NCI-H2107 treated with DMSO at 0.1 percent for 48 hours (cell line): ENCODE measurements at regions not wholly inside any gene's neighbourhood (a gene's known extent, or its start where the extent isn't known, plus 50 kb on each side); places are given as distances from the start of the nearest gene placed in this dataset.
"Not testable (repeated sequence)": the region's sequence is repeated elsewhere in the genome, so short reads cannot be mapped to it uniquely, and the experiment has no call there.

Experiments
- DNase-seq: peaks from one replicate; lab custom pipeline; 2025; ENCODE audit not compliant: unreplicated experiment; lab: John Stamatoyannopoulos, UW

GRCh38 chr10:120047926-120048325 lies 155.4 kb downstream of the SEC23IP start:
- no peak for DNase-seq

DNA sequence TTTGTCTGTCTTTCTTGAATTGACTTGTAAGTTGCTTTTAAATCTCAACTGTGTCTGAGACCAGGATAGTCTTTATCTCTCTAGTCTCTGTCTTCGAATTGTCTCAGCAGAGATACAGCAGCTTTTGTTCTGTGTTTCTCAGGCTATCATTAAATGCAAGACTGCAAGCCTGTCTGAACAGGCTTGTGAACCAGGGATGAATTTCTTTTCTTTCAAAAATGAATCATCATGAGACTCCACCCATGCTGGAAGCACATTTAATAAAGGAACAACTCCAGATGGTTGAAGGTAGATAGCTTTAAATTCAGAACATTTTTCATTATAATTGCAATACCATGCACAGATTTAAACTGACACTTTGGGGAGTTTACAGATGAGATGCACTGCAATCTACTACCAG lies 155.9 kb downstream of the SEC23IP start:
- no peak for DNase-seq

DNA sequence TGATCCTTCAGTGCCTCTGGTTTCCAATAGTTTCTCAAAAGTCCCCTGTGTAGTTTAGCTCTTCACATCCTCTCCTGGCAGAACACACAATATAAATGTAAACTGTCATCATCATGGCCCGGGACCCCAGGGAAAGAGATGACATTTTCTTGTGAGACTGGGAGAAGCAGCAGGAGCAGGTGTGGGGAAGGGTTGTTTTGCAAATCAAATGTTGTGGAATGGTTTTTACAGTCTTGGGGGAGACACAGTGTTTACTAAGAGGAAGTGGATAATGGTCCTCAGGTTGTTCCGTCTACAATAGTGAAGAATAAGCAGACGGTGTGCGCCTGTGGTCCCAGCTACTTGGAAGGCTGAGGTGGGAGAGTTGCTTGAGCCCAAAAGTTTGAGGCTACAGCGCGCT lies 159.1 kb downstream of the SEC23IP start:
- DNase-seq = no peak

DNA sequence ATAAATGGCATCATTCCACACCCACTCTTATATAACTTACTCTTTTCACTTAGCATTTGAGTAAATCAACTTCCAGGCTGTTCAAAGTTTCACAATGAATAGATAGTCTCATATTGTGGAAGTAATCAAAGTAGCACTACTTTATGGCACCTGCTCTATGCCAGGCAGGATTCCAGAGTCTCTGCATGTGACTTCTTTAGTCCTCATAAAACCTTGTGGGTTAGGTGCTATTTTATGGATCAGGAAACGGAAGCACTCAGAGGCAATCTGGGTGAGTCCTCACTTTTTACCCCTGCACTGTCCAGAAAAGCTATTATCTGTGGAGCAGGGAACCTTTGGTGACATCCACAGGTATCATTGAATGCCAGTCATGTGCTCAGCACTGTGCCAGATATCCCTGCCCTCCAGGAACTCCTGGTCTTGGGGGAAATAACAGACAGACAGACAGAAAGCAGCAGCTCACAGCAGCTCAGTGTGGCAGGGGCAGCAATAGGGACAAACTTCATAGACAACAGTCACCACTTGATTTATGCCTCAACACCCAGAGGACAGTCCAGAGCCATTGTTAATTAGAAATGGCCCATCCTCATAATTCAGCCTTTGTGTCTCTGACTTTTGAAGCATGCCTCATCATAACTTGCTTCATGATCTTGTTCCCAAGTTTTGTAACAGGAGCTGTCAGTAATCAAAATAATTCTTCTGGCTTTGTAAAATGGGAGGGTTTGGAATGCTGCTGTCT lies 160.6 kb downstream of the SEC23IP start:
- no peak for DNase-seq

GRCh38 chr10:120059790-120060189 lies 167.3 kb downstream of the SEC23IP start:
- not testable (repeated sequence) for DNase-seq

GRCh38 chr10:120067427-120067826 lies 174.9 kb downstream of the SEC23IP start:
- no peak for DNase-seq

GRCh38 chr10:120069700-120070099 lies 177.2 kb downstream of the SEC23IP start:
- no peak for DNase-seq

DNA sequence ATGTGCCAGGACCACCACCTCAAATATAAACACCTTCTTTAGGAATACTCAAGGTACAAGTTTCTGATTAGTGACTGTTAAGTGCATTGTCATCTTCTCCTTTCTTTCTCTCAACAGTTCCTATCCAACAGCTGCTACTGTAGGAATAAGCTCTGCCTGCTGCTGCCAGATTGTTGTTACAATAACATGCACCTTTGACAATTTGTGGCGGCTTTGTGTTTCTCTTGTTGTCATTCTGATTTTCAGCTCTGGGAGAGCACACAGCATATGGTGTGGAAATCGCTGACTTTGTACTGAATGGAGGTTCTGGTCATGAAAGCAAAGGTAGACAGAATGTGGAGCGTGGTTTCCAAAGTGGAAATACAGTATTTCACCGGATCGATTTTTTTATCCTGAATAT lies 182.8 kb downstream of the SEC23IP start:
- DNase-seq = no peak

DNA sequence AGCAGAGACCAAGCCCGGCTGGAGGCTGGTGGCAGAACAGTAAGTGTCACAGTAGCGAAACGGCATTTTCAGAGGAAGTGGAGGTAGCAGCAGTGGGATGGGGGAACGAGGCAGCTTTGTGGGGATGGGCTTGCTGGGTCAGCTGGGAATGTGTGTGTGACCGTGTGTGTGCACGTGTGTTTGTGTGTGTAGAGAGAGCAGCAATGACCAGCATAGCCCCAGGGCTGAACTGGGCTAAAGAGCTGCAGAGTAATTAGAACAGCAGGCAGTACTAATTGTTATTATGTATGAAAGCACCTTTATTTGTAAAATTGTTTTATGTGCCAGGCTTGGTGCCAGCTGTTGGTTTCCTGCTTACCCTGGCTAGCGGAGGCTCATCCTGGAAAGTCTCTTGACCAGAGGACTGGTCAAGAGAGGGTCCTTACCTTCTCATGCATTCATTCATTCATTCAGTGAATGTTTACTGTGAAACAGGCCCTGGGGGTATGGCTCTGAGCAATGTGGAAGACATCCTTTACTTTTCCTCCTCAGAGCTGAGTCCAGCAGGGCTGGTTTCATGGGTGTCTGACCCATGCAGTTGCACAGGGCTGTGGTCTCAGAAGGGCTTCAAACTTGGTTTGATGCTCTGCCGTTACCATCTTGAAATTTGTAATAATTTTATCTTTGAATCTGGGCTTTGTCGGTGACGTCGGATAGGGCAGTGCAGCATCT lies 184.6 kb downstream of the SEC23IP start:
- no peak for DNase-seq

GRCh38 chr10:120077707-120078492 lies 185.4 kb downstream of the SEC23IP start:
- DNase-seq = no peak

DNA sequence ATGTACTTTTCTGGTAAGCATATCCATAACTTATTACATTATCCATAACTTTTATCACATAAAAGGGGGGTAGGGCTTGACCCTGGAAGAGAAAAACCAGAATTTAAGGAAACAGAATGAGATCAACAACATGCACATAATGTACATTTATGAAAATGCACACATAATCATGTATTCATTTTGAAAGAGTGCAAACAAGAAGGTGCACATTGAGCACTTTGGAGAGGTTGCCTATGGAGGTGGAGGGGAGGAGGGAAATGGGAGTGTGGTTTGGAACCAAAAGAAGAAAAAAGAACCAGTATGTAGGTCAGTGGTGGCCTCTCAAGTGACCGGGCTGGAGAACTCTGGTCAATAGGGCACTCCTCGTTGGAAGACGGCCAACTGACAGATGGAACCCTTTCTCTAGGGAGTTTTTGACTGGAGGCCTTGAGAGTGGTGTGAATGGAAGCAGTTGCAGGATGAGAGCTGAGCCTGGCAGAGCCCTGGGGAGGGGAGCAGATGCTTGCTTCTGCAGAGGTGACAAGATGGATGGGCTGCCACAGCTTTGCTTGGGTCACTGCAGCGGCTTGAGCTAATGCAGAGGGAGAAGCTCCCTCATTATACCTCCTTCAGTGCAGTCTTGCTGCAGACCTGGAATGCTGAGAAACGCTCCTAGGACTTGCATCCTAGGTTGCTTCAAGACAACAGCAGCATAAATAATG lies 192.7 kb downstream of the SEC23IP start:
- no peak for DNase-seq

GRCh38 chr10:120086066-120086465 lies 193.5 kb downstream of the SEC23IP start:
- no peak for DNase-seq

- no peak for DNase-seq
These were observed 194.6 kb downstream of the SEC23IP start for GRCh38 chr10:120087109-120087508.

- no peak for DNase-seq
These were observed 203.3 kb downstream of the SEC23IP start for GRCh38 chr10:120095875-120096274.

DNA sequence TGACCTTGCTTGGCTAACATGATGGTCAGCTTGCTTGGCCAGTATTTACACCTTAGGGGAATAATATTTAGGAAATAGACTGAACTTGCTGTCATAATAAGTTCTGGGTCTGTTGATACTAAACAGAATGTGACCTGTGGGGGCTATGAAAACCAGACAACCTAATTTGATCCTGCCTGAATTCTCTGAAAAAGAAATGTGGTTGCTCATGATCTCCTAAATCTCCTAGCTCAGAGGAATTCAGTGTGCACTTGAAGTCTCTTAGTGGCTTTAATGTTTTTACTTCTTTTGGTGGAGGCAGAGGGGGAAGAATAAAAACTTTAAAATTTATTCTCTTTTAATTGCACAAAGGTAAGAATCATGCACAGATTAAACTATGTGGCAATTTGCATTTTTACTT lies 205.2 kb downstream of the SEC23IP start:
- DNase-seq = no peak

DNA sequence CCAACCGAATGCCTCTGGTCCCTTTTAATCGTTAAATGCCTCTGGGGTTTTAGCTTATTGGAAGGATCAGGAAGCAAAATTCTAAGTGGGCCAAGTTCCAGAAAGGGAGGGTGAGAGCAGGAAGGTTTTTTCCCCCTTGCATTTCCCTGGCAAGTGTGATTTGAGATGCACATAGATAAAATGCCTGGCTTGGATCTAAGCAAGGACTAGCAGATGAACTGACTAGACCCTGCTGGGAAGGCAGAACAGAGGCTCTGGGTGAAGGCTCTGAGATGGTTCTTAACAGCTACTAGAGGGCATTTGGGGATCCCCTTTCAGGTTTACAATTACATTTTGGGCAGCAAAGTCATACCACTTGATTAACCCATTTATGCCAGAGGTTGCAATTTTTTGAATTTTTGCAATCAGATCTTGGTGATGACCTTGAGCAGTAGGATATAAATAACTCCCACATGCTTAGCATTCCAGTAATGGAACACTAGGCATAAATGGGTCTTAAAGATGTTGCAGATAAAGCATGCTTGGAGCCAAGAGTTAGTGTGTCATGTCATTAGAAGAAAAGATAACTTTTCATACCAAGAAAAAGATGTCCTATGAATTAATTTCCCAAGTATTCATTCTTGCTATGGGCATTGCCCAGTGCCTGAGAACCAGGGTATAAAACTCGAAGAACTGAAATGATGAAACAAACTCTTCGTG lies 205.9 kb downstream of the SEC23IP start:
- no peak for DNase-seq

DNA sequence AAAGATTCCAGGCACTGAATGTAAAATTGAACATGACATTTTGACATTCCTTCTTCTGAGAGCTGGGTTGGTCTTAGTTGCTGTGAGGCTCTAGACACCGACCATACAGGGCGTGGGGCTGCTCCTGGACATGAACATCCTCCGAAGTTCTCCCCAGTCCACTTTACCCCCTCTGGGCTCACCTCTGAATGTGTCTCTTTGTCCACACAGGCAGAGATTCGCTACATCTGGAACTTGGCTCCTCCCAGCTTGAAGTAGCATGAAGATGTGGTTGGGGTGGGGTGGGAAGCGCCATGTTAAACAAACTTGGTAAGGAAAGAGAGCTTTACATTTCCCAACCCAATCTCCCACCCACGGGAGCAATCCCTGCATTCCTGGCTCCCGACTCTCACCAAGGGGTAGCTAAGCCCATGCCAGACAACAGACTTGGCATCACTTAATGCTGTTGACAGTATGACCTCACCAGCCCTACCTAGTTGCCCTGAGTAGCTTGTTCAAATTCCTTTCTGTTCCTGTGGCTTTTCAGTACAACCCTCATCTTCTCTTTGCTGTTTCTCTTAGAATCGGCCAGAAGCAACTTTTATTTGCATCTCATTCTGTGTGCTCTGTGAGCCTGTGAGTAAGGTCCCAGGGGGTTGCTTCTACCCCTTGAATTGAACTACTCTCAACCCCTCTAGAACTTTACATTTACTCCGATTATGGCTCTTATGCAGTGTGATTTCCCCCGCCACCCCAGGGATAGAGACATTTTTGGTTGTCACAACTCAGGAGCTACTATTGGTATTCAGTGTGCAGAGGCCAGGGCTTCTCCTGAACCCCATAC lies 211.4 kb downstream of the SEC23IP start:
- no peak for DNase-seq

- DNase-seq = no peak
These were observed 212.5 kb downstream of the SEC23IP start for GRCh38 chr10:120105001-120105400.

DNA sequence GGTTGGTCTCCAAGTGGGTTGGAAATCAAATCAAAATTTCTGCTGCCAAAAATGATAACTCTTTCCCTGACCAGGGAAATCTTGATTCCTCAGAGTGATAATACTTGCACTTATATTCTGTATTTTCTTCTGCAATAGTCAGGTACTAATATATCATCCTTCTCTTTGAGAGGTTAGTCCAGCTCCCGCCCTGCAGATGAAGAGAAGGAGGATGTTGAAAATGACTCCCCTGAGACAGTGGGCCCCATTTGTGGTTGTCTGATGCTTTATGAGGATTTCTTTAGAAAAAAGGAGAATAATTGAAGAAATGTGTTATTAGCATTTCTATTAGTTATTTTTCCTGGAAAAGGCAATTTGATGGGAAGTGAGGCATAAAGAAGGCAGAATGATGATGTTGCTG lies 213.0 kb downstream of the SEC23IP start:
- no peak for DNase-seq

DNA sequence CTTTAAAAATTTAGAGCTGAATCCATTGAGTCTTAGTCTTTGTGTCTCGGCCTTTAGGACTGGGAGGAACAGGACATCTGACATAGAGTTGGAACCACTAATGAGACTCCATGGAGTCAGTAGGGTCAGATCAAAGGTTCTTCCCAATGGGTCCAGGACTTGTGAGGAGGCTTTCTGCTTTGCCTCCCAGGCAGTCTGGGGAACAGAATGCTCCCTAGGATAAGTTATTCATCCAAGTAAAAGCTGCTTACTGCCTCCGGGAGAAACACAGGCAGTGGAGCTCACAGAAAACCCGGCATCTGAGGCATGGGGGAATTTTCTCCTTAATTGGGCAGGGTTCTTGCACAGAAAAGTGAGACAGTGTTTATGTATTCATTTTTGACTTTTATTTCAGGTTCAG lies 216.4 kb downstream of the SEC23IP start:
- no peak for DNase-seq
